Motor neuron (in vitro differentiated cells): ENCODE measurements at regions not wholly inside any gene's neighbourhood (a gene's known extent, or its start where the extent isn't known, plus 50 kb on each side); places are given as distances from the start of the nearest gene placed in this dataset.

Experiments used
- ATAC-seq, 8 experiments: fragments of 200-7000 bp; cut with Tn5 transposase; replicated peaks in 6 of 8; 2 replicates each; pipeline ENCODE4 v1.8.0; 2021; ENCODE audit warnings: mild to moderate bottlenecking in 8 of 8, moderate library complexity in 8 of 8
- H3K27ac ChIP-seq, 2 donors: fragments of 250-450 bp; sonication (Bioruptor Pico); 2 replicates each; pipeline ENCODE4 v1.9.0; 2021; ENCODE audit warnings: antibody characterized with exemption in 2 of 2, mild to moderate bottlenecking in 2 of 2, moderate library complexity in 1 of 2
- H3K4me1 ChIP-seq, 2 donors: fragments of 250-450 bp; sonication (Bioruptor Pico); replicated peaks in 1 of 2; 2 replicates each; pipeline ENCODE4 v1.6.1; 2021; ENCODE audit warnings: antibody characterized with exemption in 2 of 2, mild to moderate bottlenecking in 2 of 2, moderate library complexity in 1 of 2
- H3K4me3 ChIP-seq, 5 donors: fragments of 250-450 bp; sonication (Bioruptor Pico); 2 replicates each; pipeline ENCODE4 v1.9.0; 2021; ENCODE audit warnings: antibody characterized with exemption in 5 of 5, mild to moderate bottlenecking in 5 of 5, moderate library complexity in 4 of 5
- WGBS, 10 experiments: fragments of 450-650 bp; shearing (Covaris generic); methylation state at CpG; one replicate each; pipeline ENCODE4 v1.0.0; 2022; 5-methylcytosine and 5-hydroxymethylcytosine counted together
- in situ Hi-C, 9 experiments: fragments of 400-800 bp; cut with MboI; loops; one replicate each; pipeline ENCODE4 v1.15.0; 2021; ENCODE audit warnings: low sequenced_read_pairs in 9 of 9, low pct_unique_long_range_greater_than_20kb in 2 of 9; ENCODE audit not compliant: unreplicated experiment in 9 of 9

GRCh38 chr12:90611891-90612290 lies 343.1 kb downstream of the CCER1 start:
- Histone ChIP-seq H3K27ac (no peak overlapping the region), H3K4me1 (no peaks in the 10 kb centered on the region), H3K4me3 (no peak overlapping the region)
- in situ Hi-C loops, result no loop called here
- no peak for ATAC-seq

- WGBS, 10 experiments, result 0 to 83% (median 50%) methylated on average over 1 to 3 of the region's 3 CpGs; no CpG with 5 or more reads in 1 of the 10 experiments
- Histone ChIP-seq H3K27ac (no peak overlapping the region), H3K4me3 (no peak overlapping the region), H3K4me1 (no peaks in the 10 kb centered on the region)
- ATAC-seq, result no peak
- in situ Hi-C loops, result no loop called here
These were observed 343.9 kb downstream of the CCER1 start for GRCh38 chr12:90611048-90611447.

GRCh38 chr12:90593596-90594295 lies 361.2 kb downstream of the CCER1 start:
- H3K27ac ChIP-seq, result no peak overlapping the region
- 44 to 92% (median 73%) methylated on average over 1 to 2 of the region's 2 CpGs for WGBS, 10 experiments
- no peaks in the 10 kb centered on the region for H3K4me1 ChIP-seq
- no peak for ATAC-seq
- in situ Hi-C loops, result no loop called here
- H3K4me3 ChIP-seq, result no peak overlapping the region

GRCh38 chr12:90589956-90590355 lies 365.0 kb downstream of the CCER1 start:
- no peak overlapping the region for H3K27ac ChIP-seq
- ATAC-seq, result no peak
- H3K4me1 ChIP-seq, result no peaks in the 10 kb centered on the region
- no peak overlapping the region for H3K4me3 ChIP-seq
- in situ Hi-C loops, result no loop called here
- WGBS, 10 experiments, result 40 to 100% (median 86%) methylated on average over 1 of the region's 1 CpG; no CpG with 5 or more reads in 3 of the 10 experiments

GRCh38 chr12:90585640-90586304 lies 369.2 kb downstream of the CCER1 start:
- in situ Hi-C loops, result no loop called here
- no peaks in the 10 kb centered on the region for H3K4me1 ChIP-seq
- no peak for ATAC-seq
- WGBS, 10 experiments, result 50 to 100% (median 54%) methylated on average over 1 to 3 of the region's 3 CpGs; no CpG with 5 or more reads in 5 of the 10 experiments
- no peak overlapping the region for H3K4me3 ChIP-seq
- H3K27ac ChIP-seq, result no peak overlapping the region

- Histone ChIP-seq H3K27ac (no peak overlapping the region), H3K4me1 (no peaks in the 10 kb centered on the region), H3K4me3 (no peak overlapping the region)
- in situ Hi-C loops, result no loop called here
- no peak for ATAC-seq
These were observed 378.3 kb downstream of the CCER1 start for GRCh38 chr12:90576707-90577106.

- no peak overlapping the region for H3K4me3 ChIP-seq
- WGBS, 10 experiments, result 0 to 100% (median 88%) methylated on average over 1 to 2 of the region's 2 CpGs; no CpG with 5 or more reads in 5 of the 10 experiments
- ATAC-seq, result no peak
- in situ Hi-C loops, result no loop called here
- H3K4me1 ChIP-seq, result no peaks in the 10 kb centered on the region
- no peak overlapping the region for H3K27ac ChIP-seq
These were observed 379.0 kb downstream of the CCER1 start for GRCh38 chr12:90575995-90576394.

- in situ Hi-C loops, result no loop called here
- no peak for ATAC-seq
- Histone ChIP-seq H3K4me3 (no peak overlapping the region), H3K27ac (no peak overlapping the region), H3K4me1 (no peaks in the 10 kb centered on the region)
- WGBS, 10 experiments, result 61 to 100% (median 90%) methylated on average over 1 to 2 of the region's 2 CpGs
These were observed 380.3 kb downstream of the CCER1 start for GRCh38 chr12:90574676-90575075.

- in situ Hi-C loops, result no loop called here
- ATAC-seq, result no peak
- Histone ChIP-seq H3K4me3 (no peak overlapping the region), H3K4me1 (no peaks in the 10 kb centered on the region), H3K27ac (no peak overlapping the region)
- 0 to 100% (median 53%) methylated on average over 1 of the region's 1 CpG for WGBS, 10 experiments
These were observed 382.2 kb downstream of the CCER1 start for GRCh38 chr12:90572778-90573177.

GRCh38 chr12:90569685-90570084 lies 385.3 kb downstream of the CCER1 start:
- no peak for ATAC-seq
- no peaks in the 10 kb centered on the region for H3K4me1 ChIP-seq
- H3K4me3 ChIP-seq, result no peak overlapping the region
- H3K27ac ChIP-seq, result no peak overlapping the region
- in situ Hi-C loops, result no loop called here
- WGBS, 10 experiments, result 56 to 100% (median 88%) methylated on average over 1 of the region's 1 CpG; no CpG with 5 or more reads in 2 of the 10 experiments

- in situ Hi-C loops, result no loop called here
- ATAC-seq, result no peak
- H3K4me3 ChIP-seq, result no peak overlapping the region
- H3K4me1 ChIP-seq, result no peaks in the 10 kb centered on the region
- no peak overlapping the region for H3K27ac ChIP-seq
These were observed 392.3 kb downstream of the CCER1 start for GRCh38 chr12:90562671-90563070.

- Histone ChIP-seq H3K4me1 (no peaks in the 10 kb centered on the region), H3K4me3 (no peak overlapping the region), H3K27ac (no peak overlapping the region)
- in situ Hi-C loops, result no loop called here
- ATAC-seq, result no peak
- WGBS, 10 experiments, result 60 to 100% (median 82%) methylated on average over 1 of the region's 1 CpG; no CpG with 5 or more reads in 4 of the 10 experiments
These were observed 406.4 kb downstream of the CCER1 start for GRCh38 chr12:90548595-90548994.

- H3K27ac ChIP-seq, result no peak overlapping the region
- no peak overlapping the region for H3K4me3 ChIP-seq
- 24 to 100% (median 83%) methylated on average over 1 to 3 of the region's 3 CpGs for WGBS, 10 experiments
- no peaks in the 10 kb centered on the region for H3K4me1 ChIP-seq
- in situ Hi-C loops, result no loop called here
- ATAC-seq, result no peak
These were observed 408.5 kb downstream of the CCER1 start for GRCh38 chr12:90546511-90546910.

GRCh38 chr12:90543841-90544240 lies 411.1 kb downstream of the CCER1 start:
- 54 to 93% (median 84%) methylated on average over 2 to 4 of the region's 4 CpGs for WGBS, 10 experiments

More at GRCh38 chr12:90543841-90544240, 411.1 kb downstream of the CCER1 start:
- in situ Hi-C loops, result no loop called here
- no peaks in the 10 kb centered on the region for H3K4me1 ChIP-seq
- ATAC-seq, result no peak
- H3K27ac ChIP-seq, result no peak overlapping the region
- H3K4me3 ChIP-seq, result no peak overlapping the region
